Retina (tissue), 1 donor: ENCODE measurements at regions not wholly inside any gene's neighbourhood (a gene's known extent, or its start where the extent isn't known, plus 50 kb on each side); places are given as distances from the start of the nearest gene placed in this dataset.
"Not testable (repeated sequence)": the region's sequence is repeated elsewhere in the genome, so short reads cannot be mapped to it uniquely, and the experiment has no call there.

ENCODE experiments used
- DNase-seq: peaks from one replicate; pipeline ENCODE4 v3.0.0-alpha.2; 2016

- DNase-seq = not testable (repeated sequence)
These were observed 683.3 kb upstream of the MIR17HG start for GRCh38 chr13:90664200-90664599.

GRCh38 chr13:90673746-90674145 lies 673.7 kb upstream of the MIR17HG start:
- DNase-seq = peak; percentile 36

DNA sequence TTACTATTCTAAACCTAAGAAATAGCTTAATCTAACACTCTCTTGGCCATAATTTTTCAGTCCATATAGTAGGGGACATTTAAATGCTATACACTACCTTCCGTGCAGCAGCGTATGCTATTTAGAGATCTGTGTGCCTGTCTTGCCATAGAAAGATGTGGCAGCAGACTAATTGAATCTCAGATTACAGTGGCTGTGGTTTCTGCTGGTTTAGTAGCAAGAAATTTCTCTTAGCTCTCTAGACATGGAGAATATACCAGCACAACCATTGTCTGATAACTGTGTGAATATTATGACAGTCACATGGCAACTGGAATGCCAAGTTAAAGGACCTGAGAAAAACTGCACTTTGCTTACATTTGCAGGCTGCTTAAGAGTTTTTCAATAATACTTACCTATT lies 672.4 kb upstream of the MIR17HG start:
- DNase-seq = no peak

DNA sequence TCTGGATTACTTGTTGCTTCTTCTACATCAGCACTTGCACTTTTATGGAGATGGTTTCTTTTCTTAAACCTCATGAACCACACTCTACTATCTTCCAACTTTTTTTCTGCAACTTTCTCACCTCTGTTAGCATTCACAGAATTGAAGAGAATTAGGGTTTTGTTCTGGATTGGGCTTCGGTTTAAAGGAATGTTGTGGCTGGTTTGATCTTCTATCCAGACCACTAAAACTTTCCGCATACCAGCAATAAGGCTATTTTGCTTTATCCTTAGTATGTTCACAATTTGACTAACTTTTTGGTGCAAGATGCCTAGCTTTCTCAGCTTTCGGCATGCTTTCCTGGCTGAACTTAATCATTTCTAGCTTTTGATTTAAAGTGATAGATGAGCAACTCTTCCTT lies 666.7 kb upstream of the MIR17HG start:
- DNase-seq = no peak

DNA sequence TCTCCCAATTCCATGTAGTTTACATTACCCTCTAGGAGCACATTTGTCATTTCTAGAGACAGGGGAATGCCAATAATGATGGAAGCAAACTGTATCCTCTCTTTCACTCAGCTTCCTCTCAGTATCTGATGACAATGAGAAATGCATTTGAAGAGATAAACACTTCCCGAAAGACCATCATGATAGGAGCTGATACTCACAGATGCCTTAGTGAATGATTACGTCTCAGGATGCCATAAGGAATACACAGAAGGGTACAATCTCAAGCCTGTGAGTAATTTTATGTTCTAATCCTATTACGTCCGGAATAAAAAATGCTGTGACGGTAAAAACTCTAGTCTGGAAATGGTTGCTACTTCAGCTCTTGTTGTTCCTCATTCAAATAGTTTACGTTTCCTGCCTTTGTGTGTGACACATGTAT lies 663.8 kb upstream of the MIR17HG start:
- no peak for DNase-seq

DNA sequence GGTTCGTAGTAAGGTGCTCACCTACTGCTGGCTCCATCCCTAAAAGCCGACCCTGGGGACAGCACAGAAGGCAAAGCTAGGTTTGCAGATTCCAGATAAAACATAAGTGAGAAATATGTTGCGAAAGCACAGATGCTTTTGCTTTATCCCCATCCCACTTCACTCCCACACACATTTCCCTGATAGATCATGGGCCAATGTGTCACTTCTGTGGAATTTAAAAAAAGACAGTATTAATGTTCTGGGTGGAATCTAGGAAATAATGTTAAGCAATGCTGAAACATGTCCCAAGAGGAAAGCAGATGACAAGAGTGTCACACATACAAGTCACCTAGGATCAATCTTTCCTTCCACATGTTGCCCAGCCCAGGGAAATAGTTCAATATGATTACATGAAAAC lies 661.0 kb upstream of the MIR17HG start:
- no peak for DNase-seq

DNA sequence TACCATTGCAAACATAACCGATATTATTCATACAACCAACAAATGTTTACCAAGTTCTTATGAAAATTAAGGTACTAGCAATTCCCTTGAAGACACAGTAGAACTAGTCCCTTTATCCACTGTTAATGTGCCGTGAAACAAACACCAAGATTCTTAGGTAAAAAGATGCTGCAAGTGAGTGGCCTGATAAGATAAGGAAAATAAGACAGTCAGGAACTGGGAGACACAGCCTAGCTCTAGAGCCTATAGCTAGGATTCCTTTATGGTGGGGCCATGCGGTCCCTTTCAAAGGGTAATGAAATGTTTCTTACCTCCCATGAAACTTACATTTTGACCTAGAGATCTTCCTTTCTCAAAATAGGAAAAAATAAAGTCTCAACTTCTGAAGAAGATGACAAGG lies 658.4 kb upstream of the MIR17HG start:
- no peak for DNase-seq

GRCh38 chr13:90690458-90691080 lies 656.9 kb upstream of the MIR17HG start:
- DNase-seq = no peak

DNA sequence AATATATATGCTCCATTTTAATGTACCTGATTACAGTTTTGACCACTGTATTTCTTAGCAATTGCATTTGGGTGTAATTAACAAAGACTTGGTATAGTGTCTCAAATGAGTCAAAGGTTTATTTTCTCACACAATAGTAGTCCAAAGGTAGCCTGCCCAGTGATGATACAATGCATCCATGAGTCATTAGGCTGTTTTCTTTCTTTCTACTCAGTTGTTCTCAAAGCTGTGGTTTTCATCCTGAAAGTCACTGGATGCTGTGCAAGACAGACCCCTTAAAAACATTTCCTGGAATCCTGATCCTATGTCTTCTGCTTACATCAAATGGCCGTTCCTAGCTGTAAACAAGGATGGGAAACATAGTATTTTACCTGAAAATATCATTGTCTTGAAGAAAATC lies 651.2 kb upstream of the MIR17HG start:
- no peak for DNase-seq

GRCh38 chr13:90696656-90697055 lies 650.8 kb upstream of the MIR17HG start:
- no peak for DNase-seq

DNA sequence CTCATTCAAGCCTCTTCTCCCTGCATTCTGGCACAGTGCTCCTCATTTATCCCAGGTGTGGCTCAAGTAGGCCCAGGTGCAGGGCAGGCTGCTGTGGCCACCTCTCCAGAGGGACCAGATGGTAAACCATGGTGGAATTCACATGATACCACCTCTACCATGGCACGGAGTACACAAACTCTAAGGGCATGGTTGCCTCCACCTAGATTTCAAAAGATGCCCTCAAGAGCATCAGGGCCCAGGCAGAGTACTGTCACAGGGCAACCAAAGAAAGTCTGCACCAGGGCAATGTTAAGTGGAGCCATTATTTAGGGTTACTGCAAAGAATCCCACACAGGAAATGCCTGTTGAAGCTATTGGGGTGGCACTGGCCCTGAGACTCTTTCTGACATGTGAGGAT lies 647.1 kb upstream of the MIR17HG start:
- DNase-seq = no peak

- DNase-seq = no peak
These were observed 646.2 kb upstream of the MIR17HG start for GRCh38 chr13:90701264-90701663.

DNA sequence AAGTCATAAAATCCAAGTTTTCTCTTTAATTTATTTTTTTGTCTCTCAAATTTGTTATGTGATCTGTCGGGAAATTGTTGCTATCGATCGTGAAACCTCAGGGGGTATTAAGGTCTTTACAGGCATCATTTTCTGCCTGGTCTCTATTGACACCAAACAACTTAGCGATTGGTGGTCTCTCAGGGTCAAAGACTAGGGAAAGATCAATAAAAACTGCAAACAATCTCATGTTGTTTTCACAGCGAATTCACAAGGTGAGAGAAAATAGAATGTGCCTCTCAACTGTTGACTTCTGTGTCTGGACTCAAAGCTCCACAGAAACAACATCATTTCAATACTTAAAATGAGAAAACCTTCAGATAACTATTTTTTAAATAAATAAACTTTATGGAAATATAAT lies 645.4 kb upstream of the MIR17HG start:
- DNase-seq = no peak

DNA sequence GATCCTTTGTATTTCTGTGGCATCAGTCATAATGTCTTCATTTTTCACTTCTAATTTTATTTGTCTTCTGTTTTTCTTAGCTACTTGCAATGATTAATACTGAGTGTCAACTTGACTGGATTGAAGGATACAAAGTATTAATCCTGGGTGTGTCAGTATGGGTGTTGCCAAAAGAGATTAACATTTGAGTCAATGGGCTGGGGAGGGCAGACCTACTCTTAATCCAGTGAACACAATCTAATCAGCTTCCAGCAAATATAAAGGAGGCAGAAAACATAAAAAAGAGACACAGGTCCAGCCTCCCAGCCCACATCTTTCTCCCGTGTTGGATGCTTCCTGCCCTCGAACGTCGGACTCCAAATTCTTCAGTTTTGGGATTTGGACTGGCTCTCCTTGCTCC lies 640.9 kb upstream of the MIR17HG start:
- DNase-seq = no peak

DNA sequence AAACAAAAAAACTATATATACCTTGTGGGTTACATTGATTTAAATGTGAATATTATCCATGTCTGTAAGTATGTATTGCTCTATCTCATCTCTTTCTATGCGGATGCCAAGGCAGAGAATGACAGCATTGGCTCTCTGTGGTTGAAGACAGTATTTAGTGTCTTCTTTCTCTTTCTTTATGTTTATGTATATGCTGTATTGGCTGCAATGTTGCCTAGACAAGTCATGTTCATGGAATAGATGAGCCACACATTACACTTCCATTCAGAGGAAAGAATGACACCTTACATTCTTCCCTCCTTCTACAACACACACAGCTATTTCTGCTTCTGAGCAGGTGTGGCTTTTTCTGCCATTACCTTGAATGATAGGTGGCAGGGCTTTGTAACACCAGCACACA lies 639.4 kb upstream of the MIR17HG start:
- DNase-seq = no peak

- DNase-seq = no peak
These were observed 638.2 kb upstream of the MIR17HG start for GRCh38 chr13:90709319-90709718.

DNA sequence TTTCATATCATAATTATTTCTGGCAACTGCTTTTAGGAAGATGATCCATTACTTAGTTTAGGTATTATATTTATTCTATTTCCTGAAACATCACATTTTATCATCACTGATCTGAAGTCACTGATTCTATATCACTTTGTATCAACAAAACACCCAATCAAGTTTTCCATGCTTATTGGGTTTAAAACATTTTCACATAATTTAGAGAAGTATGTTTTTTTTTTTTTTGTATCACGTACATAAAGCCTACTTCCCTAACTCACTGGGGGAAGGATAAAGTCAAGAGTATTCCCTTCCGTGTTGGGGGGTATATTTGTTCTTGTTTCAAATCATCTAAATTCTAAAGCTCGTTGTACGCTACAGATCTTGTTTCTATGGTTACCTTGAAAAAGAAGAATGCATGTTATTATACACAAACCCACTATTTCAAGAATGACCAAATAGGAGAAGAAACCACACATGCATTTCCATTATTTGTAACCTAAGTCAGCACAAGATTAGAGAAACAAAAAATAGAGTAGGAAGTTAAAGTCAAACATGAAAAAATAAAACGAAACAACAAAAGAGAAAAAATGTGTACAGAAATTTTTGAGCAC lies 637.2 kb upstream of the MIR17HG start:
- DNase-seq = no peak

DNA sequence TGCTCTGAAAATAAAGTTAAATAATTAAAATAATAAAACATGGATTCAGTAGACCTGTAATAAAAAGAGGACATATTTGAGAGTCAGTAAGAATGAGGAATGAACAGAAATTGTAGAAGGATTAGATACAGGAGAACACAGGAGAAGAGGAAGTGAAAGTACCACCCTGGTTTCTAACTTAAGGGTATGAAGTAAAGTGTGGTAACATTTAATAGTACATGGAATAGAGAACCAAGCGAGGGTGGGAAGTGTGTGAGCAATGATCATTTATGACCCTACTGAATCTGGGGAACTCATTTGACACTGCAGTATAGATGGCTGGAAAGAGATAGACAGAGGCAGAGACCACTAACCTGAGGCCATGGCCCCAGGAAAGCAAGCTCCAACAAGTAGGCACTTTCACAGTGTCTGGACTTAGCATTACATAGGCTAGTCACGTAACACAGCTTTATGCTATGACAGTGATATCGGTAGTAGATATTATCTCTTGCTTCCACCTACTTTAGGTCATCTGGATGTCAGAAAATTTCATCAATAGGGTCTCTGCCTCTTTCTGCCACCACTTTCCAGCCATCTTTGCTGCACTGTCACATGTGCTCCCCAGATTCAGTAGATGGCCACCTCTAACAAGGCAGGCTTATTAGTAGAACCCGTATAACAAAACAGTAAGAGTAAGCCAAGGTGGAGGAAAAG lies 633.9 kb upstream of the MIR17HG start:
- no peak for DNase-seq

DNA sequence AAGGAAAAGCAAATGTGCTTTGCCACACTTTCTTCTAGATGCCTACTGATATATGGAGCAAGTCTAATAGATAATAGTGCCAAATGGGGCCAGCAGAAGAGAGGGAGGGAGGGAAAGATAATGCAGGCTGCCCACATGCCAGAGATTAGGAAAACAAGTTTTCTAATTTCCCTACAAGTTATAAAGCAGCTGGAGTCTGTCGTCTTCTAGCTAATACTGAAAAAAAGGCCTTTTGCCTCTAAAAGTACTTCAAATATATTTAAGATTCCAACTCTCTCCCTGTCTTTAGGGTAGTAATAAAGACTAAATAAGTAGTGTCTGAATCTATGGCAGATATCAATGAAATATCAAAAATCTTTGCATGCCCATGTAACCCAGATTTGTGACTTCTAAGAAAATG lies 632.0 kb upstream of the MIR17HG start:
- no peak for DNase-seq

- DNase-seq = peak; percentile 34
These were observed 630.0 kb upstream of the MIR17HG start for GRCh38 chr13:90717451-90717936.

- DNase-seq = no peak
These were observed 628.0 kb upstream of the MIR17HG start for GRCh38 chr13:90719461-90719860.

- no peak for DNase-seq
These were observed 625.5 kb upstream of the MIR17HG start for GRCh38 chr13:90721937-90722336.

DNA sequence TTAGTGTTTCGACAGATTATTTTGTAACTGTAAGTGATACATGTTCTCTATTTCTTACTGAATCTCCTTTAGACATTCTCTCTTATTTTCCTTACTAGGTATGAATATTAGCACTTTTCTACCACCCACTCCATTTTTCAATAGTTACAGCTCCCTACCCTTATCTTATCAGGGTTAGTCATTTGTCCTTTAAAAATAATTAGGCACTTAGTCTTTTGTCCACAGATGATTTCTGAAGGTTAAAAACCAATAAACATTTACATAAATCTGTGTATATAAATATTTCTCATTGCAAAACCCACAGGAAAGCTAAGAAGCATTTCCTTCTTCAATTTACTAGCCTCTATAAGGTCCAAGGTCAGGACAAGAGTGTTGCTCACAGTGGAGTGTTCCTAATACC lies 624.1 kb upstream of the MIR17HG start:
- no peak for DNase-seq

- DNase-seq = no peak
These were observed 621.1 kb upstream of the MIR17HG start for GRCh38 chr13:90726375-90726774.
